ENCODE measurements at regions not wholly inside any gene's neighbourhood (a gene's known extent, or its start where the extent isn't known, plus 50 kb on each side); places are given as distances from the start of the nearest gene placed in this dataset.
"Not testable (repeated sequence)": the region's sequence is repeated elsewhere in the genome, so short reads cannot be mapped to it uniquely, and the experiment has no call there.

- H3K9ac ChIP-seq (ENCODE audit: low read depth, low read length, poor library complexity); H3K4me2 ChIP-seq (ENCODE audit: insufficient read depth, low read length, poor library complexity, severe bottlenecking); H3K36me3 ChIP-seq (replicated peaks in 1 of 2; ENCODE audit: control insufficient read depth in 2 of 2, insufficient read depth in 2 of 2, low read length in 2 of 2); H3K23ac ChIP-seq (ENCODE audit: low read depth, low read length, poor library complexity); H3K14ac ChIP-seq (ENCODE audit: low read length); DNase-seq (ENCODE audit: low spot score); H3K4me1 ChIP-seq (ENCODE audit: control insufficient read depth in 2 of 2, insufficient read depth in 1 of 2, low read depth in 1 of 2, low read length in 2 of 2); H2AK5ac ChIP-seq (ENCODE audit: low read depth, low read length); H2AFZ ChIP-seq (ENCODE audit: low read length); H2BK5ac ChIP-seq (ENCODE audit: low read length); H4K91ac ChIP-seq (ENCODE audit: low read depth, low read length, poor library complexity); H3K4ac ChIP-seq (ENCODE audit: low read length); H3K27me3 ChIP-seq (ENCODE audit: control insufficient read depth in 3 of 3, insufficient read depth in 3 of 3, low read depth in 1 of 3, low read length in 3 of 3); H4K8ac ChIP-seq (ENCODE audit: low read depth, low read length); H3K27ac ChIP-seq (replicated peaks; ENCODE audit: low read length); H3K4me3 ChIP-seq (ENCODE audit: low read length in 2 of 2); H3K18ac ChIP-seq (ENCODE audit: low read length); H2BK120ac ChIP-seq (ENCODE audit: low read depth, low read length); H3K79me1 ChIP-seq (ENCODE audit: low read depth, low read length); H3K9me3 ChIP-seq (replicated peaks in 1 of 2; ENCODE audit: control insufficient read depth in 2 of 2, insufficient read depth in 1 of 2, low read depth in 1 of 2, low read length in 2 of 2); H2BK12ac ChIP-seq (ENCODE audit: low read length); H2BK15ac ChIP-seq (ENCODE audit: low read length): not testable (repeated sequence)
- WGBS, 2 donors (ENCODE audit: extremely low coverage in 2 of 2, insufficient read length in 2 of 2, insufficient replicate concordance in 1 of 2): no CpG with 5 or more reads among the region's 3 CpGs
Observed at GRCh38 chr4:115519476-115519875, 406.1 kb upstream of the NDST4 start.

GRCh38 chr4:115515772-115516171, 402.4 kb upstream of the NDST4 start:
- no peak overlapping the region for H2BK12ac ChIP-seq (ENCODE audit: low read length)
- no peak overlapping the region for H2AK5ac ChIP-seq (ENCODE audit: low read depth, low read length)
- no peak for DNase-seq (ENCODE audit: low spot score)
- no peak overlapping the region for H4K91ac ChIP-seq (ENCODE audit: low read depth, low read length, poor library complexity)
- H4K8ac ChIP-seq (ENCODE audit: low read depth, low read length): no peak overlapping the region
- no peak overlapping the region for H3K23ac ChIP-seq (ENCODE audit: low read depth, low read length, poor library complexity)
- H3K79me1 ChIP-seq (ENCODE audit: low read depth, low read length): no peaks in the 10 kb centered on the region
- no peak overlapping the region for H3K4me2 ChIP-seq (ENCODE audit: insufficient read depth, low read length, poor library complexity, severe bottlenecking)
- H2BK5ac ChIP-seq (ENCODE audit: low read length): no peak overlapping the region
- no peak overlapping the region for H2BK120ac ChIP-seq (ENCODE audit: low read depth, low read length)
- no peak overlapping the region for H3K9ac ChIP-seq (ENCODE audit: low read depth, low read length, poor library complexity)
- WGBS, 2 donors (ENCODE audit: extremely low coverage in 2 of 2, insufficient read length in 2 of 2, insufficient replicate concordance in 1 of 2): no CpG with 5 or more reads among the region's 2 CpGs
- H3K36me3 ChIP-seq (replicated peaks in 1 of 2; ENCODE audit: control insufficient read depth in 2 of 2, insufficient read depth in 2 of 2, low read length in 2 of 2): no peaks in the 10 kb centered on the region
- H3K27ac ChIP-seq (replicated peaks; ENCODE audit: low read length): no peak overlapping the region
- H3K4me3 ChIP-seq (ENCODE audit: low read length in 2 of 2): no peak overlapping the region
- no peaks in the 10 kb centered on the region for H3K9me3 ChIP-seq (replicated peaks in 1 of 2; ENCODE audit: control insufficient read depth in 2 of 2, insufficient read depth in 1 of 2, low read depth in 1 of 2, low read length in 2 of 2)
- H3K14ac ChIP-seq (ENCODE audit: low read length): no peak overlapping the region
- no peaks in the 10 kb centered on the region for H3K27me3 ChIP-seq (ENCODE audit: control insufficient read depth in 3 of 3, insufficient read depth in 3 of 3, low read depth in 1 of 3, low read length in 3 of 3)
- H3K18ac ChIP-seq (ENCODE audit: low read length): no peak overlapping the region
- H3K4ac ChIP-seq (ENCODE audit: low read length): no peak overlapping the region
- H2AFZ ChIP-seq (ENCODE audit: low read length): no peak overlapping the region
- H2BK15ac ChIP-seq (ENCODE audit: low read length): no peak overlapping the region
- no peaks in the 10 kb centered on the region for H3K4me1 ChIP-seq (ENCODE audit: control insufficient read depth in 2 of 2, insufficient read depth in 1 of 2, low read depth in 1 of 2, low read length in 2 of 2)

GRCh38 chr4:115515366-115515765, 401.9 kb upstream of the NDST4 start:
- no peak for DNase-seq (ENCODE audit: low spot score)
- no peak overlapping the region for H4K91ac ChIP-seq (ENCODE audit: low read depth, low read length, poor library complexity)
- no CpG with 5 or more reads among the region's 2 CpGs for WGBS, 2 donors (ENCODE audit: extremely low coverage in 2 of 2, insufficient read length in 2 of 2, insufficient replicate concordance in 1 of 2)

GRCh38 chr4:115514675-115515074, 401.3 kb upstream of the NDST4 start:
- H4K91ac ChIP-seq (ENCODE audit: low read depth, low read length, poor library complexity): no peak overlapping the region

More at GRCh38 chr4:115515366-115515765, 401.9 kb upstream of the NDST4 start:
- no peak overlapping the region for H3K27ac ChIP-seq (replicated peaks; ENCODE audit: low read length)
- H4K8ac ChIP-seq (ENCODE audit: low read depth, low read length): no peak overlapping the region
- H3K4me2 ChIP-seq (ENCODE audit: insufficient read depth, low read length, poor library complexity, severe bottlenecking): no peak overlapping the region
- H2BK12ac ChIP-seq (ENCODE audit: low read length): no peak overlapping the region
- H3K23ac ChIP-seq (ENCODE audit: low read depth, low read length, poor library complexity): no peak overlapping the region
- no peaks in the 10 kb centered on the region for H3K4me1 ChIP-seq (ENCODE audit: control insufficient read depth in 2 of 2, insufficient read depth in 1 of 2, low read depth in 1 of 2, low read length in 2 of 2)
- H2BK15ac ChIP-seq (ENCODE audit: low read length): no peak overlapping the region
- no peaks in the 10 kb centered on the region for H3K9me3 ChIP-seq (replicated peaks in 1 of 2; ENCODE audit: control insufficient read depth in 2 of 2, insufficient read depth in 1 of 2, low read depth in 1 of 2, low read length in 2 of 2)
- H3K14ac ChIP-seq (ENCODE audit: low read length): no peak overlapping the region
- no peaks in the 10 kb centered on the region for H3K36me3 ChIP-seq (replicated peaks in 1 of 2; ENCODE audit: control insufficient read depth in 2 of 2, insufficient read depth in 2 of 2, low read length in 2 of 2)
- H3K4ac ChIP-seq (ENCODE audit: low read length): no peak overlapping the region
- no peak overlapping the region for H3K9ac ChIP-seq (ENCODE audit: low read depth, low read length, poor library complexity)
- no peak overlapping the region for H2AFZ ChIP-seq (ENCODE audit: low read length)
- H3K79me1 ChIP-seq (ENCODE audit: low read depth, low read length): no peaks in the 10 kb centered on the region
- no peak overlapping the region for H3K18ac ChIP-seq (ENCODE audit: low read length)
- H2BK5ac ChIP-seq (ENCODE audit: low read length): no peak overlapping the region
- H3K27me3 ChIP-seq (ENCODE audit: control insufficient read depth in 3 of 3, insufficient read depth in 3 of 3, low read depth in 1 of 3, low read length in 3 of 3): no peaks in the 10 kb centered on the region
- no peak overlapping the region for H3K4me3 ChIP-seq (ENCODE audit: low read length in 2 of 2)
- no peak overlapping the region for H2BK120ac ChIP-seq (ENCODE audit: low read depth, low read length)
- H2AK5ac ChIP-seq (ENCODE audit: low read depth, low read length): no peak overlapping the region

More at GRCh38 chr4:115514675-115515074, 401.3 kb upstream of the NDST4 start:
- Histone ChIP-seq H3K79me1 (ENCODE audit: low read depth, low read length) (no peaks in the 10 kb centered on the region), H4K8ac (ENCODE audit: low read depth, low read length) (no peak overlapping the region), H3K36me3 (replicated peaks in 1 of 2; ENCODE audit: control insufficient read depth in 2 of 2, insufficient read depth in 2 of 2, low read length in 2 of 2) (no peaks in the 10 kb centered on the region), H3K14ac (ENCODE audit: low read length) (no peak overlapping the region), H2BK120ac (ENCODE audit: low read depth, low read length) (no peak overlapping the region), H2AK5ac (ENCODE audit: low read depth, low read length) (no peak overlapping the region), H3K4ac (ENCODE audit: low read length) (no peak overlapping the region), H3K9me3 (replicated peaks in 1 of 2; ENCODE audit: control insufficient read depth in 2 of 2, insufficient read depth in 1 of 2, low read depth in 1 of 2, low read length in 2 of 2) (no peaks in the 10 kb centered on the region), H3K18ac (ENCODE audit: low read length) (no peak overlapping the region), H2BK15ac (ENCODE audit: low read length) (no peak overlapping the region), H2BK5ac (ENCODE audit: low read length) (no peak overlapping the region), H3K9ac (ENCODE audit: low read depth, low read length, poor library complexity) (no peak overlapping the region), H3K27ac (replicated peaks; ENCODE audit: low read length) (no peak overlapping the region), H3K27me3 (ENCODE audit: control insufficient read depth in 3 of 3, insufficient read depth in 3 of 3, low read depth in 1 of 3, low read length in 3 of 3) (no peaks in the 10 kb centered on the region), H3K23ac (ENCODE audit: low read depth, low read length, poor library complexity) (no peak overlapping the region), H3K4me3 (ENCODE audit: low read length in 2 of 2) (no peak overlapping the region), H2AFZ (ENCODE audit: low read length) (no peak overlapping the region), H3K4me1 (ENCODE audit: control insufficient read depth in 2 of 2, insufficient read depth in 1 of 2, low read depth in 1 of 2, low read length in 2 of 2) (no peaks in the 10 kb centered on the region), H3K4me2 (ENCODE audit: insufficient read depth, low read length, poor library complexity, severe bottlenecking) (no peak overlapping the region), H2BK12ac (ENCODE audit: low read length) (no peak overlapping the region)
- no CpG with 5 or more reads among the region's 1 CpG for WGBS, 2 donors (ENCODE audit: extremely low coverage in 2 of 2, insufficient read length in 2 of 2, insufficient replicate concordance in 1 of 2)
- DNase-seq (ENCODE audit: low spot score): no peak

All from neuronal stem cell (in vitro differentiated cells).